ENCODE measurements at regions not wholly inside any gene's neighbourhood (a gene's known extent, or its start where the extent isn't known, plus 50 kb on each side); places are given as distances from the start of the nearest gene placed in this dataset.

DNA sequence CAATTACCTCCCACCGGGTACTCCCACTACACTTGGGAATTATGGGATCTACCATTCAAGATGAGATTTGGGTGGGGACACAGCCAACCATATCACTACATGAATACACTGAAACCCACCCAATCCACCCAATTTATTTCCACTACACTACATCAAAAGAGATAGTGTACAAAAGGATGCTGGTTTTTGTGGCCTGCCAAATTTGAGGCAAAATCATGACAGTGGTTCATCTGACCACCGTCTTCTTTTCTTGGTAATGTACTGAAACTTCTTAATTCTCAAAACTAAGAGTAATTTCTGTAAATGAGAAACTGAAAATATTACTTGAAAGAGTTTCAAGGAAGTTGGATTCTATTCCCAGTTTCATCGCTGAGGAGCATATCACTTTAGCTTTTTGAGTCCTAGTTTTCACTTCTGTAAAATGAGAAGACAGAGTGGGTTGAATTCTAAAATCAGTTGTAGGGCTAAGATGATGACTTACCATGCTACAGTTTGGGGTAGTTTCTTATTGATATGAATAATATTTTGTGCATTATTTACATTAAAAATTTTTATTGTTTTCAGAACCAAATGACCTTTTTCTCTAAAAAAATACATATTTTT lies 360.4 kb upstream of the CNTN6 start:
- Histone ChIP-seq H3K9me3 (no peaks in the 10 kb centered on the region; the same call in 2 of the 3 replicates), H3K4me3 (no peak overlapping the region), H3K27ac (no peak overlapping the region), H3K4me2 (no peak overlapping the region), H3K4me1 (no peaks in the 10 kb centered on the region)
- WGBS (ENCODE audit: missing lambda C conversion rate), result 17% methylated on average over 3 of the region's 3 CpGs
- ChIA-PET CTCF (no interaction called here), POLR2A (no interaction called here)
- no peak for DNase-seq (ENCODE audit: low read depth in 1 of 2, low spot score in 1 of 2)
- TF ChIP-seq ESRRA (IDR thresholded peaks at IDR 0.05; ENCODE audit: borderline replicate concordance, low read length) (no peak), FOSL2 (IDR thresholded peaks at IDR 0.05) (no peak), FOSL2 (CRISPR knock-in tag; IDR thresholded peaks at IDR 0.05) (no peak), EHF (CRISPR knock-in tag; IDR thresholded peaks at IDR 0.05) (no peak), SMC3 (IDR thresholded peaks at IDR 0.05) (no peak), ZFP36 (IDR thresholded peaks at IDR 0.05; ENCODE audit: borderline replicate concordance, partially characterized antibody) (no peak), CHD2 (IDR thresholded peaks at IDR 0.05; ENCODE audit: low read length, partially characterized antibody) (no peak), CEBPB (IDR thresholded peaks at IDR 0.05) (no peak), KDM1A (IDR thresholded peaks at IDR 0.05; ENCODE audit: low read depth) (no peak), RNF2 (IDR thresholded peaks at IDR 0.05; ENCODE audit: borderline replicate concordance, low read depth) (no peak)
- TF ChIP-seq, protein P1, sequence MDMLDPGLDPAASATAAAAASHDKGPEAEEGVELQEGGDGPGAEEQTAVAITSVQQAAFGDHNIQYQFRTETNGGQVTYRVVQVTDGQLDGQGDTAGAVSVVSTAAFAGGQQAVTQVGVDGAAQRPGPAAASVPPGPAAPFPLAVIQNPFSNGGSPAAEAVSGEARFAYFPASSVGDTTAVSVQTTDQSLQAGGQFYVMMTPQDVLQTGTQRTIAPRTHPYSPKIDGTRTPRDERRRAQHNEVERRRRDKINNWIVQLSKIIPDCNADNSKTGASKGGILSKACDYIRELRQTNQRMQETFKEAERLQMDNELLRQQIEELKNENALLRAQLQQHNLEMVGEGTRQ (IDR thresholded peaks at IDR 0.05), result no peak
- TF ChIP-seq, protein P2, sequence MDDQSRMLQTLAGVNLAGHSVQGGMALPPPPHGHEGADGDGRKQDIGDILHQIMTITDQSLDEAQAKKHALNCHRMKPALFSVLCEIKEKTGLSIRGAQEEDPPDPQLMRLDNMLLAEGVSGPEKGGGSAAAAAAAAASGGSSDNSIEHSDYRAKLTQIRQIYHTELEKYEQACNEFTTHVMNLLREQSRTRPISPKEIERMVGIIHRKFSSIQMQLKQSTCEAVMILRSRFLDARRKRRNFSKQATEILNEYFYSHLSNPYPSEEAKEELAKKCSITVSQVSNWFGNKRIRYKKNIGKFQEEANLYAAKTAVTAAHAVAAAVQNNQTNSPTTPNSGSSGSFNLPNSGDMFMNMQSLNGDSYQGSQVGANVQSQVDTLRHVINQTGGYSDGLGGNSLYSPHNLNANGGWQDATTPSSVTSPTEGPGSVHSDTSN (IDR thresholded peaks at IDR 0.05), result no peak
- TF ChIP-seq, protein P3, sequence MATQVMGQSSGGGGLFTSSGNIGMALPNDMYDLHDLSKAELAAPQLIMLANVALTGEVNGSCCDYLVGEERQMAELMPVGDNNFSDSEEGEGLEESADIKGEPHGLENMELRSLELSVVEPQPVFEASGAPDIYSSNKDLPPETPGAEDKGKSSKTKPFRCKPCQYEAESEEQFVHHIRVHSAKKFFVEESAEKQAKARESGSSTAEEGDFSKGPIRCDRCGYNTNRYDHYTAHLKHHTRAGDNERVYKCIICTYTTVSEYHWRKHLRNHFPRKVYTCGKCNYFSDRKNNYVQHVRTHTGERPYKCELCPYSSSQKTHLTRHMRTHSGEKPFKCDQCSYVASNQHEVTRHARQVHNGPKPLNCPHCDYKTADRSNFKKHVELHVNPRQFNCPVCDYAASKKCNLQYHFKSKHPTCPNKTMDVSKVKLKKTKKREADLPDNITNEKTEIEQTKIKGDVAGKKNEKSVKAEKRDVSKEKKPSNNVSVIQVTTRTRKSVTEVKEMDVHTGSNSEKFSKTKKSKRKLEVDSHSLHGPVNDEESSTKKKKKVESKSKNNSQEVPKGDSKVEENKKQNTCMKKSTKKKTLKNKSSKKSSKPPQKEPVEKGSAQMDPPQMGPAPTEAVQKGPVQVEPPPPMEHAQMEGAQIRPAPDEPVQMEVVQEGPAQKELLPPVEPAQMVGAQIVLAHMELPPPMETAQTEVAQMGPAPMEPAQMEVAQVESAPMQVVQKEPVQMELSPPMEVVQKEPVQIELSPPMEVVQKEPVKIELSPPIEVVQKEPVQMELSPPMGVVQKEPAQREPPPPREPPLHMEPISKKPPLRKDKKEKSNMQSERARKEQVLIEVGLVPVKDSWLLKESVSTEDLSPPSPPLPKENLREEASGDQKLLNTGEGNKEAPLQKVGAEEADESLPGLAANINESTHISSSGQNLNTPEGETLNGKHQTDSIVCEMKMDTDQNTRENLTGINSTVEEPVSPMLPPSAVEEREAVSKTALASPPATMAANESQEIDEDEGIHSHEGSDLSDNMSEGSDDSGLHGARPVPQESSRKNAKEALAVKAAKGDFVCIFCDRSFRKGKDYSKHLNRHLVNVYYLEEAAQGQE (IDR thresholded peaks at IDR 0.05), result no peak
- TF ChIP-seq, protein P4, sequence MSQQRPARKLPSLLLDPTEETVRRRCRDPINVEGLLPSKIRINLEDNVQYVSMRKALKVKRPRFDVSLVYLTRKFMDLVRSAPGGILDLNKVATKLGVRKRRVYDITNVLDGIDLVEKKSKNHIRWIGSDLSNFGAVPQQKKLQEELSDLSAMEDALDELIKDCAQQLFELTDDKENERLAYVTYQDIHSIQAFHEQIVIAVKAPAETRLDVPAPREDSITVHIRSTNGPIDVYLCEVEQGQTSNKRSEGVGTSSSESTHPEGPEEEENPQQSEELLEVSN (IDR thresholded peaks at IDR 0.05; ENCODE audit: borderline replicate concordance, low read depth), result no peak
- ATAC-seq, result no peak
- FAIRE-seq, result no peak

DNA sequence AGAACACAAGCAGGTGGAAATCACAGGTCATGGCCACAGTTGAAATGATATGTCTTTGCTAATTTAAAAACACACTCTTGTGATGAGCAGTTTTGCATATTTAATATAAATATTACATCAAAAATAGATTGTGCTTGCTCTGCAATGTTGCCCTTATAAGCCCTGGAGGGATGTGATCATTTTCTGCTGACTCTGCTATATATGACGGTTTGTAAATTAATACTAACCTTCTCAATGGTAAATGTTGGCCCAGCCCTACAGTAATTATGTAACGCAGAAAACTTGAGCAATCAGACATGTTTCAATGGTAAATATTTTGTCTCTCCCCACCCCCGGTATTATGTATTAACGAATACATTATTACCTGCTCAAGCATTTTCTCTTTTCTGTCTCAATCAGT lies 359.5 kb upstream of the CNTN6 start:
- FAIRE-seq, result no peak
- Histone ChIP-seq H3K9me3 (no peaks in the 10 kb centered on the region; the same call in 2 of the 3 replicates), H3K4me2 (no peak overlapping the region), H3K4me1 (no peaks in the 10 kb centered on the region), H3K27ac (no peak overlapping the region), H3K4me3 (no peak overlapping the region)
- no peak for ATAC-seq
- POLR2A ChIA-PET, result no interaction called here
- CTCF ChIA-PET, result no interaction called here
- TF ChIP-seq FOSB (CRISPR knock-in tag; IDR thresholded peaks at IDR 0.05) (no peak), MAFK (IDR thresholded peaks at IDR 0.05; ENCODE audit: partially characterized antibody) (peak; percentile 84)
- WGBS (ENCODE audit: missing lambda C conversion rate), result 10% methylated on average over 4 of the region's 4 CpGs
- DNase-seq (ENCODE audit: low read depth in 1 of 2, low spot score in 1 of 2), result no peak

DNA sequence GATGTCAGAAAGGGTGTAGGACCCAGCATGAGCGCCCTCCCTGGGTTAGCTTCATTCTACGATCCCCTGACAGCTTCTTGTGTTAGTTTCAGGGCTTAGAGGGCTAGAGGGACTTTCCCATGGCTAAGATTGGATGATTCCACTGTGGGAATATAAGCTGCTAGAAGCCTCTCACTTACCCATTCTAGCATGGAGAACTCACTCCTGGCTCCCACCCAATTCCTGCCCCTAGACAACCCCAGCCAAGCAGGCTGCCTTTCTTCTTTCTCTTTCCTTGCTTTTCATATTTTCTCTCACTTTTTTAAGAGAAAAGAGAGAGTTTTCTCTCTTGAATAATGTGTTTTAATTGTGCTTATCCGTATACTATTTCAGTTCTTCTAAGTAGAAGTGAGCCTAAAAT lies 335.1 kb upstream of the CNTN6 start:
- Histone ChIP-seq H3K9me3 (0 out of 3 replicates have a peak, but pooled peaks cover 6% of the 10 kb centered on the region), H3K4me1 (no peaks in the 10 kb centered on the region), H3K27ac (no peak overlapping the region), H3K4me2 (no peak overlapping the region), H3K4me3 (no peak overlapping the region)
- DNase-seq (ENCODE audit: low read depth in 1 of 2, low spot score in 1 of 2) (no peak), FAIRE-seq (no peak), ATAC-seq (no peak)
- ChIA-PET POLR2A (no interaction called here), CTCF (interaction anchor here (0.6 kb wide), 1 partner anchor 1879 kb away, joined by 4 read pairs; no protein-coding TSS in a partner anchor)
- 2% methylated on average over 3 of the region's 3 CpGs for WGBS (ENCODE audit: missing lambda C conversion rate)
- no peak for TF ChIP-seq EP300 (IDR thresholded peaks at IDR 0.05)
- TF ChIP-seq, protein P2 (IDR thresholded peaks at IDR 0.05), result no peak
